HepG2 (cell line): ENCODE measurements at regions not wholly inside any gene's neighbourhood (a gene's known extent, or its start where the extent isn't known, plus 50 kb on each side); places are given as distances from the start of the nearest gene placed in this dataset.

Source experiments
- ATAC-seq: fragments of 200-7000 bp; cut with Tn5 transposase; 3 replicates; pipeline ENCODE4 v1.9.1; 2020; ENCODE audit warnings: mild to moderate bottlenecking, moderate library complexity
- BruUV-seq: library from RNA; stranded (reverse); fragments of 400-500 nt; replicated peaks from 2 replicates; lab custom pipeline; 2021; lab: Mats Ljungman, UMichigan
- CTCF ChIA-PET: fragments of 300-600 bp; formaldehyde crosslinking; extraction: SDS; loops from one replicate; lab custom pipeline; 2021; ENCODE audit warnings: low total read pairs, inconsistent platforms, low intra/inter-chr PET ratio; lab: Yijun Ruan, JAX
- POLR2A ChIA-PET: fragments of 350-600 bp; sonication (Branson Sonifier 250); formaldehyde crosslinking; loops from one replicate; lab custom pipeline; 2020; ENCODE audit warnings: antibody characterized with exemption, inconsistent platforms; lab: Yijun Ruan, JAX
- DNase-seq: peaks from one replicate; pipeline ENCODE4 v3.0.0-alpha.2; 2015; ENCODE audit warnings: low spot score
- FAIRE-seq: peaks from 3 replicates; lab custom pipeline; 2011; peaks lifted over from hg19 to GRCh38; lab: Jason Lieb, UNC
- H2AFZ ChIP-seq: one replicate; pipeline ENCODE4 v1.6.1; 2011; ENCODE audit warnings: low read length, inconsistent platforms
- H3K27ac ChIP-seq: fragments of 300-600 bp; 3 replicates; pipeline ENCODE4 v1.8.0; 2011; ENCODE audit warnings: mixed run types, mild to moderate bottlenecking, mixed read lengths, low read length, inconsistent platforms; ENCODE audit not compliant: insufficient read depth; ENCODE audit errors: extremely low read length
- H3K27me3 ChIP-seq, 2 experiments: fragments of 200-600 bp in 1 of 2; 2 replicates in 1 of 2; 3 replicates in 1 of 2; pipeline versions ENCODE4 v1.6.0 to v1.8.0; 2011; ENCODE audit warnings: low read length in 2 of 2, mild to moderate bottlenecking in 2 of 2, moderate library complexity in 2 of 2, inconsistent platforms in 1 of 2; ENCODE audit not compliant: insufficient read depth in 2 of 2, control insufficient read depth in 1 of 2
- H3K36me3 ChIP-seq, 2 experiments: fragments of 200-600 bp in 1 of 2; replicated peaks in 1 of 2; 2 replicates in 1 of 2; 3 replicates in 1 of 2; pipeline versions ENCODE4 v1.5.1 to v1.8.0; 2011; ENCODE audit warnings: low read length in 2 of 2, inconsistent platforms in 1 of 2; ENCODE audit not compliant: insufficient read depth in 2 of 2, control insufficient read depth in 1 of 2
- H3K4me1 ChIP-seq: 2 replicates; pipeline ENCODE4 v1.5.1; 2012; ENCODE audit warnings: low read length, inconsistent platforms; ENCODE audit not compliant: insufficient read depth
- H3K4me2 ChIP-seq: 2 replicates; pipeline ENCODE4 v1.6.0; 2011; ENCODE audit warnings: low read depth, low read length, inconsistent platforms
- H3K4me3 ChIP-seq, 3 experiments: fragments of 200-600 bp in 1 of 3; sonication (generic), shearing (Covaris generic) in 1 of 3; replicated peaks in 1 of 3; 2 replicates each; pipeline ENCODE4 v1.5.1; 2011 to 2016; ENCODE audit warnings: low read length in 3 of 3, inconsistent platforms in 2 of 3, low read depth in 2 of 3, mild to moderate bottlenecking in 2 of 3, control low read depth in 1 of 3, mixed read lengths in 1 of 3; ENCODE audit not compliant: insufficient read depth in 1 of 3
- H3K79me2 ChIP-seq: one replicate; pipeline ENCODE4 v1.6.1; 2011; ENCODE audit warnings: low read length, inconsistent platforms; ENCODE audit not compliant: insufficient read depth
- H3K9ac ChIP-seq: 2 replicates; pipeline ENCODE4 v1.6.0; 2011; ENCODE audit warnings: mild to moderate bottlenecking, low read depth, low read length, inconsistent platforms; ENCODE audit not compliant: insufficient read depth
- H3K9me3 ChIP-seq: 2 replicates; pipeline ENCODE4 v1.5.1; 2012; ENCODE audit warnings: mild to moderate bottlenecking, low read length
- H4K20me1 ChIP-seq: 2 replicates; pipeline ENCODE4 v1.6.0; 2011; ENCODE audit warnings: inconsistent platforms, mild to moderate bottlenecking, low read length, moderate library complexity; ENCODE audit not compliant: insufficient read depth
- EHMT2 ChIP-seq: fragments of 200-600 bp; sonication (generic); IDR thresholded peaks from 2 replicates; pipeline ENCODE4 v1.7.0; 2017; ENCODE audit warnings: antibody characterized with exemption, low read depth, low read length, borderline replicate concordance
- HOXD1 ChIP-seq: sonication (generic); formaldehyde crosslinking; IDR thresholded peaks from 2 replicates; pipeline ENCODE4 v1.5.0; 2020; ENCODE audit warnings: missing genetic modification reagents
- NAIF1 ChIP-seq: sonication (generic); formaldehyde crosslinking; IDR thresholded peaks from 2 replicates; pipeline ENCODE4 v1.5.0; 2020; ENCODE audit warnings: mild to moderate bottlenecking, missing genetic modification reagents, borderline replicate concordance
- NR2F2 ChIP-seq: IDR thresholded peaks from 2 replicates; pipeline ENCODE4 v1.6.1; 2012; ENCODE audit warnings: low read depth, inconsistent platforms, borderline replicate concordance
- PHF8 ChIP-seq: sonication (generic); formaldehyde crosslinking; IDR thresholded peaks from 2 replicates; pipeline ENCODE4 v1.5.0; 2020; ENCODE audit warnings: missing genetic modification reagents
- RARG ChIP-seq: sonication (generic); formaldehyde crosslinking; IDR thresholded peaks from 2 replicates; pipeline ENCODE4 v1.4.0; 2020; ENCODE audit warnings: low read depth, mild to moderate bottlenecking, missing genetic modification reagents
- RELA ChIP-seq: sonication (generic); formaldehyde crosslinking; IDR thresholded peaks from 2 replicates; pipeline ENCODE4 v1.4.0; 2020; ENCODE audit warnings: missing genetic modification reagents
- ZBTB25 ChIP-seq: IDR thresholded peaks from 2 replicates; pipeline ENCODE4 v1.6.1; 2018; ENCODE audit warnings: missing genetic modification reagents
- ZNF10 ChIP-seq: sonication (generic); formaldehyde crosslinking; IDR thresholded peaks from 2 replicates; pipeline ENCODE4 v1.4.0; 2020; ENCODE audit warnings: mild to moderate bottlenecking, low read depth, missing genetic modification reagents, borderline replicate concordance
- WGBS: methylation state at CpG from one replicate; pipeline ENCODE4 v1.1.6; 2017; ENCODE audit warnings: low lambda C conversion rate; 5-methylcytosine and 5-hydroxymethylcytosine counted together
- in situ Hi-C: cut with HindIII; loops from 2 replicates; pipeline ENCODE4 v1.10.0; 2017; ENCODE audit warnings: low pct_unique_long_range_greater_than_20kb; ENCODE audit not compliant: extremely low pct_ligation_motif_present
- intact Hi-C: fragments of 100-400 bp; cut with micrococcal nuclease; formaldehyde crosslinking; loops from one replicate; pipeline ENCODE4 v1.10.0; 2022; ENCODE audit not compliant: unreplicated experiment
- TF ChIP-seq, protein P1 (sequence below): sonication (generic); formaldehyde crosslinking; IDR thresholded peaks from 2 replicates; pipeline ENCODE4 v1.4.0; 2020; ENCODE audit warnings: mild to moderate bottlenecking, missing genetic modification reagents
- TF ChIP-seq, protein P2 (sequence below): sonication (generic); formaldehyde crosslinking; IDR thresholded peaks from 2 replicates; pipeline ENCODE4 v1.8.1; 2023; ENCODE audit warnings: mild to moderate bottlenecking, inconsistent platforms, moderate library complexity, missing genetic modification reagents, borderline replicate concordance

DNA sequence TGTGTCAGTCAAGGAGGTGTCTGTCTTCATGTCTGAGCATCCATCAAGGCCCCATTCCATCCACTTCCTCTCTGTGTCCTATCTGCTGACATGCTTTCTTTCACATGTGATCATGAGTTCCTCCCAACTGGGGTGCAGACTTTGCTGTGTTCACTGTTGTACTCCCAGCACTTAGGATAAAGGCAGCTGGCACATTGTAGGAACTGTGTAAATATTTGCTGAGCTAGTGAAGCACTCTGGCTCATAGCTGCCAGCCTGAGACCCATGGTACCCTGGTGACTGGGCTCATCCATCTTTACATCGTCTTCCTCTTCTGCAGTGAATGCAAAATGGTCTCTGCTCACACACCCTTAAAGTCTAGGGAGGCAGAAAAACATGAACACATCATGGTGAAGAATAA lies 242.2 kb upstream of the IGFBP3 start:
- Histone ChIP-seq H3K27me3 (no peaks in the 10 kb centered on the region), H3K36me3 (no peaks in the 10 kb centered on the region), H2AFZ (no peak overlapping the region), H4K20me1 (no peaks in the 10 kb centered on the region), H3K79me2 (no peaks in the 10 kb centered on the region), H3K4me1 (no peaks in the 10 kb centered on the region), H3K9me3 (no peaks in the 10 kb centered on the region), H3K9ac (no peak overlapping the region), H3K4me2 (no peak overlapping the region), H3K27ac (no peak overlapping the region), H3K4me3 (no peak overlapping the region)
- in situ Hi-C loops (no loop called here), intact Hi-C loops (no loop called here)
- FAIRE-seq (no peak), DNase-seq (no peak), ATAC-seq (no peak)
- ChIA-PET POLR2A (no interaction called here), CTCF (no interaction called here)
- TF ChIP-seq ZNF10 (CRISPR knock-in tag) (no peak), NAIF1 (CRISPR knock-in tag) (no peak), RARG (CRISPR knock-in tag) (no peak), HOXD1 (CRISPR knock-in tag) (no peak), PHF8 (CRISPR knock-in tag) (no peak), EHMT2 (no peak), RELA (no peak), ZBTB25 (CRISPR knock-in tag) (no peak), NR2F2 (no peak)
- TF ChIP-seq, protein P1, sequence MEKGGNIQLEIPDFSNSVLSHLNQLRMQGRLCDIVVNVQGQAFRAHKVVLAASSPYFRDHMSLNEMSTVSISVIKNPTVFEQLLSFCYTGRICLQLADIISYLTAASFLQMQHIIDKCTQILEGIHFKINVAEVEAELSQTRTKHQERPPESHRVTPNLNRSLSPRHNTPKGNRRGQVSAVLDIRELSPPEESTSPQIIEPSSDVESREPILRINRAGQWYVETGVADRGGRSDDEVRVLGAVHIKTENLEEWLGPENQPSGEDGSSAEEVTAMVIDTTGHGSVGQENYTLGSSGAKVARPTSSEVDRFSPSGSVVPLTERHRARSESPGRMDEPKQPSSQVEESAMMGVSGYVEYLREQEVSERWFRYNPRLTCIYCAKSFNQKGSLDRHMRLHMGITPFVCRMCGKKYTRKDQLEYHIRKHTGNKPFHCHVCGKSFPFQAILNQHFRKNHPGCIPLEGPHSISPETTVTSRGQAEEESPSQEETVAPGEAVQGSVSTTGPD (CRISPR knock-in tag): no peak
- TF ChIP-seq, protein P2, sequence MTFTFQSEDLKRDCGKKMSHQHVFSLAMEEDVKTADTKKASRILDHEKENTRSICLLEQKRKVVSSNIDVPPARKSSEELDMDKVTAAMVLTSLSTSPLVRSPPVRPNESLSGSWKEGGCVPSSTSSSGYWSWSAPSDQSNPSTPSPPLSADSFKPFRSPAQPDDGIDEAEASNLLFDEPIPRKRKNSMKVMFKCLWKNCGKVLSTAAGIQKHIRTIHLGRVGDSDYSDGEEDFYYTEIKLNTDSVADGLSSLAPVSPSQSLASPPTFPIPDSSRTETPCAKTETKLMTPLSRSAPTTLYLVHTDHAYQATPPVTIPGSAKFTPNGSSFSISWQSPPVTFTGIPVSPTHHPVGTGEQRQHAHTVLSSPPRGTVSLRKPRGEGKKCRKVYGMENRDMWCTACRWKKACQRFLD (CRISPR knock-in tag): no peak
- no TSS peak for BruUV-seq
- 56% methylated on average over 1 of the region's 1 CpG for WGBS
